Testis (tissue), 2 donors: ENCODE measurements at regions not wholly inside any gene's neighbourhood (a gene's known extent, or its start where the extent isn't known, plus 50 kb on each side); places are given as distances from the start of the nearest gene placed in this dataset.

Experiments used
- CTCF ChIP-seq, 3 experiments: fragments of 450-650 bp in 2 of 3; fragments of 200-600 bp in 1 of 3; sonication (generic) in 1 of 3; IDR thresholded peaks; one replicate each; pipeline ENCODE4 v1.5.1; 2016 to 2019; ENCODE audit warnings: antibody characterized with exemption in 3 of 3, mild to moderate bottlenecking in 2 of 3, moderate library complexity in 1 of 3
- POLR2A ChIP-seq: fragments of 450-650 bp; IDR thresholded peaks from one replicate; pipeline ENCODE4 v1.6.1; 2017; ENCODE audit warnings: antibody characterized with exemption, mild to moderate bottlenecking, moderate library complexity

DNA sequence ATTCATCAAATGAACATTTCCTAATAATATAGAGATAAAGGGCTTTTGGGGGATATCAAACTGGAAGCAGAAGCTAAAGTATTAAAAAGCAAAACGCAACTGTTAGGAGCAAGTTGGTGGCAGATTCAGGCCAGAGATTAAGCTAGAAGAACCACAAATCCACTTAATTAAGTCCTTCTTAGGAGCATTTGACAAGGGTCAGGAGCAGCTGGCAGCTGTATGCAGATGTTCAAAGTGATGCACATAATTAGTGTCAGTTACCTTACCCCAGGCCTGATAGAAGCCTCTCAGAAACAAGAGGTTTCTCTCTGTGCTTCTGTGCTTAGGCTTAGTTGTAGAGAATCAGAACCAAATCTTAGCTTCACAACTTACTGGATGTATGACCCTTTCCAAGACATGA lies 546.5 kb upstream of the ANO5 start:
- no peak for TF ChIP-seq CTCF (IDR thresholded peaks at IDR 0.05)
- TF ChIP-seq POLR2A = no peak
